WTC11 (cell line): ENCODE measurements at regions not wholly inside any gene's neighbourhood (a gene's known extent, or its start where the extent isn't known, plus 50 kb on each side); places are given as distances from the start of the nearest gene placed in this dataset.

ENCODE experiments used
- ATAC-seq: fragments of 200-7000 bp; cut with Tn5 transposase; 2 replicates; pipeline ENCODE4 v1.10.0; 2021; ENCODE audit warnings: mild to moderate bottlenecking, moderate library complexity
- CTCF ChIA-PET: fragments of 300-600 bp; sonication (Branson Sonifier 250); formaldehyde crosslinking; loops from one replicate; lab custom pipeline; 2021; ENCODE audit warnings: antibody characterized with exemption; lab: Charles Lee
- POLR2A ChIA-PET: fragments of 350-600 bp; sonication (Branson Sonifier 250); formaldehyde crosslinking; loops from one replicate; lab custom pipeline; 2021; ENCODE audit warnings: antibody characterized with exemption; lab: Charles Lee
- DNase-seq: peaks from one replicate; pipeline ENCODE4 v3.0.0; 2021; ENCODE audit warnings: low spot score
- H3K27ac Mint-ChIP-seq: 2 replicates; pipeline ENCODE4 v1.8.0; 2021; ENCODE audit warnings: mixed read lengths
- H3K27me3 Mint-ChIP-seq: 2 replicates; pipeline ENCODE4 v1.8.0; 2021; ENCODE audit warnings: low read depth, mild to moderate bottlenecking, moderate library complexity, mixed read lengths
- H3K36me3 Mint-ChIP-seq: 2 replicates; pipeline ENCODE4 v1.8.0; 2021; ENCODE audit warnings: mixed read lengths
- H3K4me1 Mint-ChIP-seq: 2 replicates; pipeline ENCODE4 v1.8.0; 2022; ENCODE audit warnings: mixed read lengths
- H3K4me3 Mint-ChIP-seq: 2 replicates; pipeline ENCODE4 v1.8.0; 2021; ENCODE audit warnings: mild to moderate bottlenecking, moderate library complexity, mixed read lengths
- H3K9me3 Mint-ChIP-seq: 2 replicates; pipeline ENCODE4 v1.8.0; 2021; ENCODE audit warnings: mixed read lengths
- AFF4 ChIP-seq: sonication (generic); formaldehyde crosslinking; IDR thresholded peaks from 2 replicates; pipeline ENCODE4 v1.8.1; 2023; ENCODE audit warnings: mild to moderate bottlenecking, missing genetic modification reagents, borderline replicate concordance
- CBFB ChIP-seq: sonication (generic); formaldehyde crosslinking; IDR thresholded peaks from 2 replicates; pipeline ENCODE4 v1.8.1; 2022; ENCODE audit warnings: mild to moderate bottlenecking, low read depth, missing genetic modification reagents
- E2F4 ChIP-seq: sonication (generic); formaldehyde crosslinking; IDR thresholded peaks from 2 replicates; pipeline ENCODE4 v1.8.1; 2022; ENCODE audit warnings: low read depth, mild to moderate bottlenecking, moderate library complexity, missing genetic modification reagents, borderline replicate concordance
- ESRRA ChIP-seq: sonication (generic); formaldehyde crosslinking; IDR thresholded peaks from 2 replicates; pipeline ENCODE4 v1.8.1; 2022; ENCODE audit warnings: mild to moderate bottlenecking, missing genetic modification reagents, borderline replicate concordance
- FOXK1 ChIP-seq: sonication (generic); formaldehyde crosslinking; IDR thresholded peaks from 2 replicates; pipeline ENCODE4 v1.8.0; 2022; ENCODE audit warnings: mild to moderate bottlenecking, moderate library complexity, missing genetic modification reagents
- GRHL2 ChIP-seq: fragments of 250-450 bp; sonication (Bioruptor Pico); IDR thresholded peaks from 2 replicates; pipeline ENCODE4 v1.8.0; 2022; ENCODE audit warnings: mild to moderate bottlenecking, moderate library complexity; ENCODE audit not compliant: insufficient replicate concordance, severe bottlenecking
- JUN ChIP-seq: sonication (generic); formaldehyde crosslinking; IDR thresholded peaks from 2 replicates; pipeline ENCODE4 v1.8.0; 2023; ENCODE audit warnings: mild to moderate bottlenecking, missing genetic modification reagents
- MYBL2 ChIP-seq: sonication (generic); formaldehyde crosslinking; IDR thresholded peaks from 2 replicates; pipeline ENCODE4 v1.8.1; 2023; ENCODE audit warnings: mild to moderate bottlenecking, moderate library complexity, missing genetic modification reagents
- NFYB ChIP-seq: sonication (generic); formaldehyde crosslinking; conservative IDR thresholded peaks from 2 replicates; pipeline ENCODE4 v1.8.0; 2022; ENCODE audit warnings: low read depth, missing genetic modification reagents
- NR2C2 ChIP-seq: sonication (generic); formaldehyde crosslinking; IDR thresholded peaks from 2 replicates; pipeline ENCODE4 v1.8.0; 2022; ENCODE audit warnings: mild to moderate bottlenecking, missing genetic modification reagents
- PRRX2 ChIP-seq: fragments of 250-450 bp; sonication (Bioruptor Pico); IDR thresholded peaks from 2 replicates; pipeline ENCODE4 v1.8.0; 2021; ENCODE audit warnings: mild to moderate bottlenecking
- SOX15 ChIP-seq: fragments of 250-450 bp; sonication (Bioruptor Pico); IDR thresholded peaks from 2 replicates; pipeline ENCODE4 v1.9.0; 2021; ENCODE audit warnings: mild to moderate bottlenecking
- SP1 ChIP-seq: sonication (generic); formaldehyde crosslinking; conservative IDR thresholded peaks from 2 replicates; pipeline ENCODE4 v1.8.1; 2022; ENCODE audit warnings: missing genetic modification reagents
- TEAD4 ChIP-seq: sonication (generic); formaldehyde crosslinking; IDR thresholded peaks from 2 replicates; pipeline ENCODE4 v1.8.0; 2022; ENCODE audit warnings: mild to moderate bottlenecking, missing genetic modification reagents
- ZNF121 ChIP-seq: sonication (generic); formaldehyde crosslinking; IDR thresholded peaks from 2 replicates; pipeline ENCODE4 v1.8.0; 2023; ENCODE audit warnings: missing genetic modification reagents
- ZNF232 ChIP-seq: sonication (generic); formaldehyde crosslinking; IDR thresholded peaks from 2 replicates; pipeline ENCODE4 v1.8.0; 2022; ENCODE audit warnings: mild to moderate bottlenecking, missing genetic modification reagents
- ZNF281 ChIP-seq: sonication (generic); formaldehyde crosslinking; IDR thresholded peaks from 2 replicates; pipeline ENCODE4 v1.8.0; 2023; ENCODE audit warnings: mild to moderate bottlenecking, missing genetic modification reagents
- ZNF425 ChIP-seq: fragments of 250-450 bp; sonication (Bioruptor Pico); conservative IDR thresholded peaks from 2 replicates; pipeline ENCODE4 v1.9.0; 2021; ENCODE audit warnings: mild to moderate bottlenecking

- ATAC-seq, result no peak
- DNase-seq, result no peak
- Mint-ChIP-seq H3K4me1 (0 out of 2 replicates have a peak, but pooled peaks cover 2% of the 10 kb centered on the region), H3K4me3 (no peak overlapping the region), H3K27ac (no peak overlapping the region), H3K36me3 (no peaks in the 10 kb centered on the region), H3K27me3 (no peaks in the 10 kb centered on the region), H3K9me3 (no peaks in the 10 kb centered on the region)
- ChIA-PET CTCF (no interaction called here), POLR2A (no interaction called here)
- TF ChIP-seq MYBL2 (CRISPR knock-in tag) (no peak), ZNF425 (CRISPR knock-in tag) (no peak), ZNF121 (no peak), JUN (CRISPR knock-in tag) (no peak), E2F4 (CRISPR knock-in tag) (no peak), NR2C2 (CRISPR knock-in tag) (no peak), ZNF232 (no peak), TEAD4 (no peak), ZNF281 (CRISPR knock-in tag) (no peak)
Measured at GRCh38 chr12:98162906-98163678, 352.3 kb upstream of the TMPO start.

- TF ChIP-seq NFYB (no peak), SOX15 (no peak), AFF4 (CRISPR knock-in tag) (no peak), PRRX2 (CRISPR knock-in tag) (no peak), CBFB (CRISPR knock-in tag) (no peak), FOXK1 (CRISPR knock-in tag) (no peak), GRHL2 (CRISPR knock-in tag) (no peak), ESRRA (CRISPR knock-in tag) (no peak), ZNF232 (no peak), SP1 (no peak)
- ATAC-seq (no peak), DNase-seq (no peak)
- H3K36me3 Mint-ChIP-seq, result no peaks in the 10 kb centered on the region
- ChIA-PET POLR2A (no interaction called here), CTCF (no interaction called here)
- no peak overlapping the region for H3K4me3 Mint-ChIP-seq
- H3K4me1 Mint-ChIP-seq, result peaks cover 2% of the 10 kb centered on the region; the same call in 1 of the 2 replicates
- no peaks in the 10 kb centered on the region for H3K27me3 Mint-ChIP-seq
- H3K27ac Mint-ChIP-seq, result no peak overlapping the region
- H3K9me3 Mint-ChIP-seq, result 0 out of 2 replicates have a peak, but pooled peaks cover 5% of the 10 kb centered on the region
Measured at GRCh38 chr12:98172304-98172703, 343.1 kb upstream of the TMPO start.
